ENCODE measurements at regions not wholly inside any gene's neighbourhood (a gene's known extent, or its start where the extent isn't known, plus 50 kb on each side); places are given as distances from the start of the nearest gene placed in this dataset.
A peak's percentile ranks its signal among the peaks of the same experiment; 100 is the strongest.

- TF ChIP-seq, protein P1, sequence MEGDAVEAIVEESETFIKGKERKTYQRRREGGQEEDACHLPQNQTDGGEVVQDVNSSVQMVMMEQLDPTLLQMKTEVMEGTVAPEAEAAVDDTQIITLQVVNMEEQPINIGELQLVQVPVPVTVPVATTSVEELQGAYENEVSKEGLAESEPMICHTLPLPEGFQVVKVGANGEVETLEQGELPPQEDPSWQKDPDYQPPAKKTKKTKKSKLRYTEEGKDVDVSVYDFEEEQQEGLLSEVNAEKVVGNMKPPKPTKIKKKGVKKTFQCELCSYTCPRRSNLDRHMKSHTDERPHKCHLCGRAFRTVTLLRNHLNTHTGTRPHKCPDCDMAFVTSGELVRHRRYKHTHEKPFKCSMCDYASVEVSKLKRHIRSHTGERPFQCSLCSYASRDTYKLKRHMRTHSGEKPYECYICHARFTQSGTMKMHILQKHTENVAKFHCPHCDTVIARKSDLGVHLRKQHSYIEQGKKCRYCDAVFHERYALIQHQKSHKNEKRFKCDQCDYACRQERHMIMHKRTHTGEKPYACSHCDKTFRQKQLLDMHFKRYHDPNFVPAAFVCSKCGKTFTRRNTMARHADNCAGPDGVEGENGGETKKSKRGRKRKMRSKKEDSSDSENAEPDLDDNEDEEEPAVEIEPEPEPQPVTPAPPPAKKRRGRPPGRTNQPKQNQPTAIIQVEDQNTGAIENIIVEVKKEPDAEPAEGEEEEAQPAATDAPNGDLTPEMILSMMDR (IDR thresholded peaks at IDR 0.05; ENCODE audit: insufficient read depth, low read length), result no peak
- DNase-seq (ENCODE audit: low read depth), result no peak
Measured at GRCh38 chr2:62309081-62309464, 113.2 kb downstream of the B3GNT2 start.

GRCh38 chr2:62307469-62308389 is 111.8 kb downstream of the B3GNT2 start:
- TF ChIP-seq, protein P1 (IDR thresholded peaks at IDR 0.05; ENCODE audit: insufficient read depth, low read length), result no peak
- H3K4me3 ChIP-seq (ENCODE audit: low read depth, low read length), result no peak overlapping the region
- no peak for DNase-seq (ENCODE audit: low read depth)

More at GRCh38 chr2:62309081-62309464, 113.2 kb downstream of the B3GNT2 start:
- no peak overlapping the region for H3K4me3 ChIP-seq (ENCODE audit: low read depth, low read length)

GRCh38 chr2:62306751-62307468 is 111.0 kb downstream of the B3GNT2 start:
- no peak overlapping the region for H3K4me3 ChIP-seq (ENCODE audit: low read depth, low read length)
- peak; percentile 4 for DNase-seq (ENCODE audit: low read depth)
- TF ChIP-seq, protein P1 (IDR thresholded peaks at IDR 0.05; ENCODE audit: insufficient read depth, low read length), result no peak

- TF ChIP-seq, protein P1 (IDR thresholded peaks at IDR 0.05; ENCODE audit: insufficient read depth, low read length), result no peak
- no peak overlapping the region for H3K4me3 ChIP-seq (ENCODE audit: low read depth, low read length)
- no peak for DNase-seq (ENCODE audit: low read depth)
Measured at GRCh38 chr2:62305421-62306176, 109.7 kb downstream of the B3GNT2 start.

DNA sequence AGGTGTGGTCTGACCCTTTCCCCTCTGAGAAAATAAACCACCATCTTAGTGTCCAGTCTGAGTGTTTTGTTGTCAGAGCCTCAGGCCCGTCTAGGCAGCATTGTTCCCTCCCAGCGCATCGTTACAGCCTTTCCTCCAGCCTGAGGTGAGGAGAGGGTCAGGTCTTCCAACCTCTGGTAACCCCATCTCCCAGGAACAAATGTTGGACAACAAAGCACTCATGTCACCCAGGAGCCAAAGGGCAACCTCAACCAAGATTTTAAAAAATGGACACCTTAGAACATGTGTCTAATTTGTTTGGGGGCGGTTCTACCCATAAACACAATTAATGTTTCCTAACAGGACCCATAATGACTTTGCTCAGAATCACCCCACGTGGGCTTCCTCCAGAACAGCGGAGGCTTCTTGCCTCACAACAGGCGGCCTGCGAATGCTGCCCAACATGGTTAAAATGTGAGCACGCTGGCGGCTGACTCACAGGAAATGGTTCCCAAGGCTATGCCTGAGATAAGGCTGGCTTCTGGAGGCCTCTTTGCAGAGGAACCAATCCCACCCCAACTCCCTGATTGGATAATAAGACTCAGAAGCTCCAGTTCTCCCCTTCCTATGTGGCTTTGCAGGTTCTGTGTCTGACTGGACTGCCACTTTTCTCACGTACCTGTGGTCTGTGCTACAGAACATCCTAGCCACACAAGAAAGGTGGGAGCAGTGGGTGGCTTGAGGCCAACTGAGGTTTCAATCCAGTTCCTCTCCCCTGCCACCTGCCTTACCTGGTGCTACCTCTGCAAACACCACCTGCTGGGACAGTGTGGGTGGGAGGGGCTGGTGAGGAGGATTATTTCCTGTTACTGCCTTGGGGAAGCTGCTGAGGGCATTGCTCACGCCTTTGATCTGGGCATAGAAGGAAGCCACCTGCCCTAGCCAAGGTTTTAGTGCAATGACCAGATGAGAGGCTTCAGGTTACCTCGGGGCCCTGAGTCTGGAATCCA is 108.8 kb downstream of the B3GNT2 start:
- DNase-seq (ENCODE audit: low read depth), result peak; percentile 63
- no peak overlapping the region for H3K4me3 ChIP-seq (ENCODE audit: low read depth, low read length)
- TF ChIP-seq, protein P1 (IDR thresholded peaks at IDR 0.05; ENCODE audit: insufficient read depth, low read length), result no peak

Data from fibroblast of the aortic adventitia (primary cell).